ENCODE measurements at regions not wholly inside any gene's neighbourhood (a gene's known extent, or its start where the extent isn't known, plus 50 kb on each side); places are given as distances from the start of the nearest gene placed in this dataset.

GRCh38 chr1:29695803-29696202 lies 459.5 kb downstream of the PTPRU start:
- TF ChIP-seq EP300 (IDR thresholded peaks at IDR 0.05; ENCODE audit: low read depth in 2 of 2, low read length in 2 of 2) (no peak), EP300 (CRISPR knock-in tag; IDR thresholded peaks at IDR 0.05; ENCODE audit: borderline replicate concordance) (no peak), SNRNP70 (IDR thresholded peaks at IDR 0.05; ENCODE audit: low read depth, low read length) (no peak), PHF20 (CRISPR knock-in tag; IDR thresholded peaks at IDR 0.05) (no peak), CBX5 (CRISPR knock-in tag; IDR thresholded peaks at IDR 0.05; ENCODE audit: borderline replicate concordance) (no peak), TEAD2 (CRISPR knock-in tag; IDR thresholded peaks at IDR 0.05) (no peak), BRCA1 (CRISPR knock-in tag; IDR thresholded peaks at IDR 0.05) (no peak)
- TF ChIP-seq, protein P1, sequence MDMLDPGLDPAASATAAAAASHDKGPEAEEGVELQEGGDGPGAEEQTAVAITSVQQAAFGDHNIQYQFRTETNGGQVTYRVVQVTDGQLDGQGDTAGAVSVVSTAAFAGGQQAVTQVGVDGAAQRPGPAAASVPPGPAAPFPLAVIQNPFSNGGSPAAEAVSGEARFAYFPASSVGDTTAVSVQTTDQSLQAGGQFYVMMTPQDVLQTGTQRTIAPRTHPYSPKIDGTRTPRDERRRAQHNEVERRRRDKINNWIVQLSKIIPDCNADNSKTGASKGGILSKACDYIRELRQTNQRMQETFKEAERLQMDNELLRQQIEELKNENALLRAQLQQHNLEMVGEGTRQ (IDR thresholded peaks at IDR 0.05; ENCODE audit: low read depth, low read length) = no peak
- TF ChIP-seq, protein P1 (CRISPR knock-in tag; IDR thresholded peaks at IDR 0.05; ENCODE audit: borderline replicate concordance) = no peak
